ENCODE measurements at regions not wholly inside any gene's neighbourhood (a gene's known extent, or its start where the extent isn't known, plus 50 kb on each side); places are given as distances from the start of the nearest gene placed in this dataset.

- DNase-seq (ENCODE audit: low read depth in 3 of 3, low spot score in 1 of 3), result no peak
Observed at GRCh38 chr12:91422811-91423692, 240.4 kb upstream of the DCN start.

DNA sequence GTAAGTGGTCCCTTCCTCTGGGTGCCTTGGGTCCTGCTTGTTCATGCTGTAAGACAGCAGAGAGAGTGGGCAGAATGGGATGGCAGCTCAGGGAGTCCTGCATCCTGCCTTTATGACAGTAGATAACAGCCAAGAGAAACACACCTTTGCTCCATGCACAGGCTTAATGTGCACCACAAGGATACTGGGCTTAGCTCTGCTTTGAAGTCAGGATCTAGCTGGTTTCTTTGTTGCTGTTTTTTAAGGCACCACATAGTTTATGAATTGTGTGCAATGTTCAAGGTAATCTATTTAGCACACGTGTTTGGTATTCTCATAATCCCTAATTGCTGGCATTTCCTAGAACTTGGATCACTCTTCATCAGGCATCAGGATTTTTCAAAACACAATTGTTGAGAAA, 239.5 kb upstream of the DCN start:
- DNase-seq (ENCODE audit: low read depth in 3 of 3, low spot score in 1 of 3), result no peak

DNA sequence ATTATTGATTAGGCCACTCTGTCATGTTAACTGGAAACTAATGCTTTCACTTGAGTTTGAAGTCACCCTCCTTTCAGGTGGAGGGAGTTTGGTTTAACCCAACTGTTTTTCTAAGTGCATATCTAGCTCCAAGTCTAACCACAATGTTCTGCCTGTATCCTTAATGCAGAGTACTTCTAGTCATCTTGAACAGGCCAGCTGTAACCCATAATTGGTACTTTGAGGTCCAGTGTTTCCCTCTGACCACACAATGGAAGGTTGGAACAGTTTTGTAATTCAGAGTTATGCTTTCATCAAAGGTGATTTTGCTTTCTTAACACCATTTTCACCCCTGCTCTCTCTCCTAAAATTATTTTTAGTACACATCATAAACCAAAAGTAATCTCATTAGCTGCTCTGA, 237.2 kb upstream of the DCN start:
- DNase-seq (ENCODE audit: low read depth in 3 of 3, low spot score in 1 of 3), result no peak

DNA sequence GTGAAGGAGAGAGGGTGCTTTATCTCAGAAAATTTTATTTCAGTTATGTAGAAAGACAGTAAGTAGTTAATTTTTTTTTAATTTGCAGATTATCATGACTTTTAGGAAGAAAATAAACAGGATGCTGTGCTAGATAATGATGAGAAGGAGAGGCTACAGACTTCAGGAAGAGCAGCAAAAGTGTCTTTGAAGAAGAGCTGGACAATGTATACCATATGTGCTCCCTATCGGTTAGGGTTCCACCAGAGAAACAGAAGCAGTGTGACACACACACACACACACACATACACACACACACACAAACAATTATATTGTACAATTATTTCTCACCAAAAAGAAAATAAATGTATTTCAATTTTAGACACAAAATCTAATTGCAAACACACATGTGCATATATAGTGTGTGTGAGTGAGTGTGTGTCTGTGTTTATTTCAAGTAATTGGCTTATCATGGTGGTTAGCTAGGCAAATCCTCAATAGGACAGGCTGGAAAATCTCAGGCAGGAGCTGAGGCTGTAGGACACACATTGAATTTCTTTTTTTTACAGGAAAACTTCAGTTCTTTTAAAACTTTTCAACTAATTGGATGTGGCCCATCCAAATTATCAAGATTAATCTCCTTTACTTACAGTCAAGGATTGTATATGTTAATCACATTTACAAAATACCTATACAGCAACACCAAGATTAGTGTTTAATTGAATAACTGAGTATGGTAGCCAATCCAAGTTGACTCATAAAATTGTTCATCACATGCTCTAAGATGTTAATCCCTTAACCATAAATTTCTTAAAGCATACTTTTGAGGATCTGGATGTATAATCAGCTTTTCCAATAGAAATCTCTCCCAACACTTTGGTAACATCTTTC, 235.8 kb upstream of the DCN start:
- DNase-seq (ENCODE audit: low read depth in 3 of 3, low spot score in 1 of 3), result no peak

DNA sequence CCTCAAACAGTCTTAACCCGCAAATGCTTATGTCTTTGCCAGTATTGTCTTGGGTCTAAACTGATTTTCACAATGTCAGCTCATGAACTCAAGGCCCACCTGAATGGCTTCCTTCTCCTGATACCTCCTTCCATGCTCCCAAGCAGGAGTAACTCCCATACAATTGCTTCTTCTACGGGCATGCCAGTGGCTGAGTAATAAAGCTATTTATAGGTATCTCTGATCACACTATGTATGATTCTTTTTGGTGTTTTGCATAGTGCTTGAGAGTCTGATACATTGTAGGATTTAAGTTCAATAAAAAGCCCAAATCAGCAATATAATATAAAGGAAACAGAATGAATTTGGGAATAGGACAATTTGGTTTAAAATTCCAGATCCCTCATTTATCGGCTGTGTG, 235.0 kb upstream of the DCN start:
- no peak for DNase-seq (ENCODE audit: low read depth in 3 of 3, low spot score in 1 of 3)

DNA sequence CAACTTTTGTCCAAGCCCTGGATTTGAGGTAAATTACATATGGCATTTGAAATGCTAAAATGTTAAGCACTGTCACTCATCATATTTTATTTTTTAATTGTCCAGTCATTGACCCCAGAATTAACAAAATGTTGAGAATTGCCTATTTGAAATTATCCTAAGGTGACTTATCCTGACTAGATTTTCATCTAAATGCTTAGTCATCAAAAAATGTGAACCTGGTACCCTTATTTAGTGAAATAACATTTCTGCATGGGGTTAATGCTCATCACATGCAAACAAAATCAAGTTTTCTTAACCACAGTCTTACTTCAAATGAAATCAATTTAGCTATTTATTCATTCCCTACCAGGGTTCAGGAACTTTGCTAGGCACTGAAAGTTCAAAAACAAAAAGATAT, 232.0 kb upstream of the DCN start:
- DNase-seq (ENCODE audit: low read depth in 3 of 3, low spot score in 1 of 3), result no peak

DNA sequence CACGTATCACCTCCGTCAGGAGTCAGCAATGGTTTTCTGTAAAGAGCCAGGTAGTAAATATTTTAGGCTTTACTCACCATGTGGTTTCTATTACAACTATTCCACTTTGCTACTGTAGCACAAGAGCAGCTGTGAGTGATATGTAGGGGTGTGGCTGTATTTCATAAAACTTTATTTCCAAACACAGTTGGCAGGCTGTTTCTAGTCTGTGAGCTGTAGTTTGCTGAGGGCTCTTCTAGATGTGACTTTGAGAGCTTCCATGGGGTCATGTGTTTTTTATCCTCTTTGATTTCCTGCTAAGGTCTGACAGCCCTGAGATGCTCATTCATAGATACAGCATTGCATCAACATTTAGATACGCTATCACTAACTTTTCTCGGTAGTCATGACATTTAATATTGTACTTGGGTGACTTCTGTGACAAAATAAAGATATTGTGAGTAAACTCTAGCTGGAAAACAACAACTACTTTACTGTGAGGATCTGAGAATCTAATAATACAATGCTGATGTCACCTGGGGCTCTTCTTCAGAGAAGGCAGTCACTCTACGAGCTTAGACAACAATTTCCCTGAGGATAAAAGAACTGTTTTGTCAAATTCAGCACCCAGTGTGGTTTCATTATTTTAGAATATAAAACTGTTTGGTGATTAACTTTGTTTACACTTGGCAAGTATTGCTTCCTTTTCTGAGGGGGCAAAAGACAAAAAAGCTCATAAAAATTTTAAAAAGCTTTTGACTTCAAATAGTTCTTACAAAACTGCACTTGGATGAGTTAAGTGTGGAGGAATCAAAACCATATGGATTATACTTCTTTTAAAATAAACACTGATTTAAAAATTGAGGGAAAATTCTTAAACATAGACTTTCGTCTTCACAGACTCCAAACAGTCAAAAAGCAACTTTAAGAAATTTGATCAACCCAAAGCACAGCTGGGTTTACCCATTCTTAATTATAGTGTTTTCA, 231.2 kb upstream of the DCN start:
- no peak for DNase-seq (ENCODE audit: low read depth in 3 of 3, low spot score in 1 of 3)

- DNase-seq (ENCODE audit: low read depth in 3 of 3, low spot score in 1 of 3), result no peak
Observed at GRCh38 chr12:91406920-91407341, 224.3 kb upstream of the DCN start.

GRCh38 chr12:91404441-91404840, 221.8 kb upstream of the DCN start:
- no peak for DNase-seq (ENCODE audit: low read depth in 3 of 3, low spot score in 1 of 3)

GRCh38 chr12:91401190-91401589, 218.6 kb upstream of the DCN start:
- DNase-seq (ENCODE audit: low read depth in 3 of 3, low spot score in 1 of 3), result no peak

- DNase-seq (ENCODE audit: low read depth in 3 of 3, low spot score in 1 of 3), result no peak
Observed at GRCh38 chr12:91400271-91400670, 217.7 kb upstream of the DCN start.

DNA sequence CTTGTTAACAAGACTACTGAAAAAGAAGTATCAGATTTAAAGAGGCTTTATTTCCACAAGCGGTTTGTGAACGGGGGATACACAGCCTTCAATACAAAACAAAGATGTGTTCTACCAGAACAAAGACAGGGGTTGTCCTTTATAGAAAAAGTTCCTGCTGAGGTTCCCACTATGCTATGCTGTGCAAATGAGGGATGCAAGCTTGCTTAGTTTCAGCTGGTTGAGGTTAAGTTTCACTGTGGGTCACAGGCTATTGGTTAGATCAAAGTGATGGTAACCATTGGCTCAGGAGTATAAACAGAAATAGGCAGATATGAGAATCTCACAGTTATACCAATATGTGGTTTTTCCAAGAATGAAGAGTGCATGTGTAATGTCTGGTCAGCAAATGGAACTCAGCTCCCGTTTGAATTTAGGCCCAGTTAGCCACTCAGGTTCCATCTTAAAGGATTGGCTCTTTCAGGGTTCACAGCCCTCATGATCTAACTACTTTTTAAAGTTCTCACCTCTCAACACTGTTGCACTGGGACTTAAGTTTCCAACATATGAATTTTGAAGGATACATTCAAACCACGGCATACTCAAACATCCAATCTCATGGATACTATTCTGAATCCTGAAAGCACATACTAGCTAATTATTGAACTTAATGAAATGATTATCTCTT, 215.4 kb upstream of the DCN start:
- DNase-seq (ENCODE audit: low read depth in 3 of 3, low spot score in 1 of 3), result no peak

GRCh38 chr12:91396293-91396692, 213.7 kb upstream of the DCN start:
- DNase-seq (ENCODE audit: low read depth in 3 of 3, low spot score in 1 of 3), result no peak

- DNase-seq (ENCODE audit: low read depth in 3 of 3, low spot score in 1 of 3), result no peak
Observed at GRCh38 chr12:91395628-91396135, 213.1 kb upstream of the DCN start.

- no peak for DNase-seq (ENCODE audit: low read depth in 3 of 3, low spot score in 1 of 3)
Observed at GRCh38 chr12:91394903-91395302, 212.3 kb upstream of the DCN start.

GRCh38 chr12:91388573-91388972, 206.0 kb upstream of the DCN start:
- DNase-seq (ENCODE audit: low read depth in 3 of 3, low spot score in 1 of 3), result no peak

- DNase-seq (ENCODE audit: low read depth in 3 of 3, low spot score in 1 of 3), result no peak
Observed at GRCh38 chr12:91387461-91388134, 205.0 kb upstream of the DCN start.

- DNase-seq (ENCODE audit: low read depth in 3 of 3, low spot score in 1 of 3), result no peak
Observed at GRCh38 chr12:91384806-91385205, 202.2 kb upstream of the DCN start.

- no peak for DNase-seq (ENCODE audit: low read depth in 3 of 3, low spot score in 1 of 3)
Observed at GRCh38 chr12:91384366-91384765, 201.7 kb upstream of the DCN start.

- DNase-seq (ENCODE audit: low read depth in 3 of 3, low spot score in 1 of 3), result no peak
Observed at GRCh38 chr12:91383099-91383498, 200.5 kb upstream of the DCN start.

Measured in stimulated activated CD4-positive, alpha-beta T cell treated with anti-CD3 and anti-CD28 coated beads, TNF-alpha, amount 100 ng/mL, for 1 hour (primary cell).